Loucy (cell line): ENCODE measurements at regions not wholly inside any gene's neighbourhood (a gene's known extent, or its start where the extent isn't known, plus 50 kb on each side); places are given as distances from the start of the nearest gene placed in this dataset.

ENCODE experiments used
- H2AFZ ChIP-seq: fragments of 200-600 bp; sonication (generic); 2 replicates; pipeline ENCODE4 v1.6.0; 2016; ENCODE audit warnings: antibody characterized with exemption, mild to moderate bottlenecking, low read length, moderate library complexity
- H3F3A ChIP-seq: fragments of 200-600 bp; 2 replicates; pipeline ENCODE4 v1.6.0; 2016; ENCODE audit warnings: antibody characterized with exemption, low read depth, mild to moderate bottlenecking
- H3K27me3 ChIP-seq: fragments of 200-600 bp; sonication (generic); 2 replicates; pipeline ENCODE4 v1.6.1; 2014; ENCODE audit warnings: low read length, mild to moderate bottlenecking; ENCODE audit not compliant: insufficient read depth, poor library complexity, severe bottlenecking
- H3K36me3 ChIP-seq: fragments of 200-600 bp; sonication (generic); 2 replicates; pipeline ENCODE4 v1.6.1; 2016; ENCODE audit warnings: low read length; ENCODE audit not compliant: insufficient read depth
- H3K4me1 ChIP-seq: fragments of 200-600 bp; sonication (generic); 2 replicates; pipeline ENCODE4 v1.5.1; 2014; ENCODE audit warnings: low read length, mild to moderate bottlenecking; ENCODE audit not compliant: insufficient read depth, poor library complexity, severe bottlenecking
- H3K4me2 ChIP-seq: fragments of 200-600 bp; sonication (generic); 2 replicates; pipeline ENCODE4 v1.6.0; 2014; ENCODE audit warnings: antibody characterized with exemption, low read length, low read depth, mild to moderate bottlenecking; ENCODE audit not compliant: poor library complexity, severe bottlenecking
- H3K4me3 ChIP-seq: fragments of 200-600 bp; sonication (generic); 2 replicates; pipeline ENCODE4 v1.5.1; 2014; ENCODE audit warnings: low read length, mild to moderate bottlenecking, mixed read lengths; ENCODE audit not compliant: poor library complexity, severe bottlenecking
- H3K79me2 ChIP-seq: fragments of 200-600 bp; sonication (generic); 2 replicates; pipeline ENCODE4 v1.6.1; 2014; ENCODE audit warnings: low read length; ENCODE audit not compliant: insufficient read depth
- H3K9ac ChIP-seq: fragments of 200-600 bp; sonication (generic); 2 replicates; pipeline ENCODE4 v1.6.0; 2014; ENCODE audit warnings: mild to moderate bottlenecking, low read depth, low read length, moderate library complexity; ENCODE audit not compliant: poor library complexity, severe bottlenecking
- H3K9me2 ChIP-seq: fragments of 200-600 bp; sonication (generic); replicated peaks from 2 replicates; pipeline ENCODE4 v1.6.1; 2016; ENCODE audit warnings: low read depth, low read length, mixed read lengths
- H3K9me3 ChIP-seq: fragments of 200-600 bp; sonication (generic); 2 replicates; pipeline ENCODE4 v1.6.1; 2014; ENCODE audit warnings: mild to moderate bottlenecking, antibody characterized with exemption, low read length, low read depth; ENCODE audit not compliant: insufficient read depth
- H4K20me1 ChIP-seq: fragments of 200-600 bp; sonication (generic); 2 replicates; pipeline ENCODE4 v1.6.0; 2014; ENCODE audit warnings: antibody characterized with exemption, low read length, mild to moderate bottlenecking; ENCODE audit not compliant: insufficient read depth, poor library complexity, severe bottlenecking
- EZH2phosphoT487 ChIP-seq: fragments of 200-600 bp; IDR thresholded peaks from 2 replicates; pipeline ENCODE4 v1.6.1; 2018; ENCODE audit warnings: antibody characterized with exemption, mild to moderate bottlenecking, moderate library complexity, borderline replicate concordance
- TF ChIP-seq, protein P1 (sequence below): fragments of 200-600 bp; sonication (generic); conservative IDR thresholded peaks from 2 replicates; pipeline ENCODE4 v1.5.1; 2014; ENCODE audit warnings: mild to moderate bottlenecking, antibody characterized with exemption, low read length

DNA sequence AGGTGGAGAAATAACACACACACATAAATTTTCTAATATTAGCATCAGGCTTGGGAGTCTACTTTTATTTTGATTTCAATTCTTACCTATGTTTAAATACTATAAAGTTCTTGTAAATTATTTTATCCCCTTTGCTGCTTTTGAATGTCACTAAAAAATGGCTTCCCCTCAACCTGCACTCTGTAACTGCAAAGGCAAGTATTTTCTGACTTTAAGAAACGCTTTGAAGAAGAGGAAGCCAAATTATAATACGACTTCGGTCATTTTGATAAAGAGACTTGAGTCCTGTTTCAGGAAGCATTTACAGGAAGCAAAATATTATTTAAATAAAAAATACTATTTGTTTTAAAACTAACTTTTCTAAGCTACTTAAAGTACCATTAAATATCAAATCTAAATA, 627.7 kb upstream of the AGTR1 start:
- Histone ChIP-seq H3K27me3 (no peaks in the 10 kb centered on the region), H4K20me1 (no peaks in the 10 kb centered on the region), H3K9ac (no peak overlapping the region), H3K79me2 (no peaks in the 10 kb centered on the region), H3K36me3 (no peaks in the 10 kb centered on the region), H2AFZ (peak overlapping the region; percentile 5; the same call in 1 of the 2 replicates), H3K9me3 (no peaks in the 10 kb centered on the region), H3K4me1 (no peaks in the 10 kb centered on the region), H3K9me2 (no peaks in the 10 kb centered on the region), H3F3A (no peaks in the 10 kb centered on the region), H3K4me2 (no peak overlapping the region), H3K4me3 (no peak overlapping the region)
- no peak for TF ChIP-seq EZH2phosphoT487
- TF ChIP-seq, protein P1, sequence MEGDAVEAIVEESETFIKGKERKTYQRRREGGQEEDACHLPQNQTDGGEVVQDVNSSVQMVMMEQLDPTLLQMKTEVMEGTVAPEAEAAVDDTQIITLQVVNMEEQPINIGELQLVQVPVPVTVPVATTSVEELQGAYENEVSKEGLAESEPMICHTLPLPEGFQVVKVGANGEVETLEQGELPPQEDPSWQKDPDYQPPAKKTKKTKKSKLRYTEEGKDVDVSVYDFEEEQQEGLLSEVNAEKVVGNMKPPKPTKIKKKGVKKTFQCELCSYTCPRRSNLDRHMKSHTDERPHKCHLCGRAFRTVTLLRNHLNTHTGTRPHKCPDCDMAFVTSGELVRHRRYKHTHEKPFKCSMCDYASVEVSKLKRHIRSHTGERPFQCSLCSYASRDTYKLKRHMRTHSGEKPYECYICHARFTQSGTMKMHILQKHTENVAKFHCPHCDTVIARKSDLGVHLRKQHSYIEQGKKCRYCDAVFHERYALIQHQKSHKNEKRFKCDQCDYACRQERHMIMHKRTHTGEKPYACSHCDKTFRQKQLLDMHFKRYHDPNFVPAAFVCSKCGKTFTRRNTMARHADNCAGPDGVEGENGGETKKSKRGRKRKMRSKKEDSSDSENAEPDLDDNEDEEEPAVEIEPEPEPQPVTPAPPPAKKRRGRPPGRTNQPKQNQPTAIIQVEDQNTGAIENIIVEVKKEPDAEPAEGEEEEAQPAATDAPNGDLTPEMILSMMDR, result no peak

DNA sequence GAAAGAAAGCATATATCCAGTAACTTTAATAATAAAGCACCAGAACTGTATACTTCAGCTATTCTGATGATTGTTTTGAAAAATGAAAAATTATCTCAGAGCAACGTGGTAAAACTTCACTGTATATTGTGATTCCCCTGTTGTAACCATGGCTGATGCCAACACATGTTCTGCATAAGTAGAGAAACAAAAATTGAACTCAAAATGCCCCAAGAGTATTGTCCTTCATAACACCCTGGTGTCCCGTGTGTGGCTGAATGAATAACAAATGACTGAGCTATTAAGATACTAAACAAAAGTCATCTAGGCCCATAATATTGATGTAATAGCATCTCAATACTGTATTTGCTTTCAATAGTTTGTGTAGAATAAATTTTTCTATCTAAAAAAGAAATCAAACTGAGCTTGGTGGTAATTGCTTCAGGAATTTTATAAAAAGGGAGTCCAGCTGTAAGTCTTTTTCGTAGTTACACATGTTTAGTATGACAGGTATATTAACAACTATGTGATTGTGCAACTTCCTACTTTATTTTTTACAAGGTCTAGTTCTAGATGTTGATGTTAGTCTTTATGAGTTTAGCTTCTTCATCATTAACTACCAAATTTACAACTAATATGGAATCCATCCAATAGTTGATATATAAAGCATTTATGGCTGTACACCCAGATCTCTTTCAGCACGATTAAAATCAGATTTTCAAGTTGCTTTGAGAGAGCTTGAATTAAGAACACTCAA, 623.8 kb upstream of the AGTR1 start:
- no peak overlapping the region for H3K9ac ChIP-seq
- no peak for TF ChIP-seq EZH2phosphoT487
- TF ChIP-seq, protein P1, result no peak
- no peaks in the 10 kb centered on the region for H3K36me3 ChIP-seq
- no peaks in the 10 kb centered on the region for H4K20me1 ChIP-seq
- no peaks in the 10 kb centered on the region for H3K9me3 ChIP-seq
- H3K9me2 ChIP-seq, result no peaks in the 10 kb centered on the region
- no peak overlapping the region for H3K4me3 ChIP-seq
- no peaks in the 10 kb centered on the region for H3F3A ChIP-seq
- H3K79me2 ChIP-seq, result no peaks in the 10 kb centered on the region
- H3K4me1 ChIP-seq, result peaks cover 3% of the 10 kb centered on the region
- no peak overlapping the region for H2AFZ ChIP-seq
- no peak overlapping the region for H3K4me2 ChIP-seq
- H3K27me3 ChIP-seq, result no peaks in the 10 kb centered on the region

GRCh38 chr3:148074946-148075345, 622.8 kb upstream of the AGTR1 start:
- no peak for TF ChIP-seq EZH2phosphoT487
- TF ChIP-seq, protein P1, result no peak
- H2AFZ ChIP-seq, result no peak overlapping the region
- no peaks in the 10 kb centered on the region for H3F3A ChIP-seq
- H3K9ac ChIP-seq, result no peak overlapping the region
- no peaks in the 10 kb centered on the region for H3K27me3 ChIP-seq
- H3K4me3 ChIP-seq, result no peak overlapping the region
- H3K9me2 ChIP-seq, result no peaks in the 10 kb centered on the region
- H3K36me3 ChIP-seq, result no peaks in the 10 kb centered on the region
- H4K20me1 ChIP-seq, result no peaks in the 10 kb centered on the region
- H3K9me3 ChIP-seq, result no peaks in the 10 kb centered on the region
- no peak overlapping the region for H3K4me2 ChIP-seq
- H3K79me2 ChIP-seq, result no peaks in the 10 kb centered on the region
- H3K4me1 ChIP-seq, result peaks cover 3% of the 10 kb centered on the region
